RWPE1 (cell line): ENCODE measurements at regions not wholly inside any gene's neighbourhood (a gene's known extent, or its start where the extent isn't known, plus 50 kb on each side); places are given as distances from the start of the nearest gene placed in this dataset.

ENCODE experiments used
- CTCF ChIA-PET: fragments of 350-600 bp; sonication (Branson Sonifier 250); formaldehyde crosslinking; extraction: SDS; loops from one replicate; lab custom pipeline; 2021; lab: Yijun Ruan, JAX
- POLR2A ChIA-PET: fragments of 400-600 bp; formaldehyde crosslinking; extraction: SDS; loops from one replicate; lab custom pipeline; 2020; ENCODE audit warnings: antibody characterized with exemption; ENCODE audit not compliant: low non-redundant PET; lab: Yijun Ruan, JAX
- DNase-seq: peaks from one replicate; pipeline ENCODE4 v3.0.0; 2012; ENCODE audit warnings: low spot score
- H3K27ac ChIP-seq: fragments of 450-650 bp; 2 replicates; pipeline ENCODE4 v1.5.1; 2017
- CTCF ChIP-seq: fragments of 450-650 bp; conservative IDR thresholded peaks from 2 replicates; pipeline ENCODE4 v1.5.1; 2017; ENCODE audit warnings: low read depth, mild to moderate bottlenecking

- ChIA-PET POLR2A (no interaction called here), CTCF (interaction anchor here (0.6 to 0.7 kb wide), 2 partner anchors 219 to 247 kb away, joined by 3 read pairs; no protein-coding TSS in a partner anchor)
- no peak overlapping the region for H3K27ac ChIP-seq
- no peak for TF ChIP-seq CTCF
- no peak for DNase-seq
Observed at GRCh38 chr4:66640233-66640990, 904.9 kb downstream of the CENPC start.

- POLR2A ChIA-PET = no interaction called here
- H3K27ac ChIP-seq = no peak overlapping the region
- DNase-seq = no peak
- TF ChIP-seq CTCF = no peak
- CTCF ChIA-PET = no interaction called here
Observed at GRCh38 chr4:66639361-66639760, 905.9 kb downstream of the CENPC start.

GRCh38 chr4:66636349-66636748 lies 909.0 kb downstream of the CENPC start:
- H3K27ac ChIP-seq = no peak overlapping the region
- ChIA-PET CTCF (no interaction called here), POLR2A (no interaction called here)
- DNase-seq = no peak
- TF ChIP-seq CTCF = no peak

GRCh38 chr4:66633477-66633876 lies 911.8 kb downstream of the CENPC start:
- no peak for DNase-seq
- TF ChIP-seq CTCF = no peak
- H3K27ac ChIP-seq = no peak overlapping the region
- POLR2A ChIA-PET = no interaction called here
- CTCF ChIA-PET = no interaction called here

- ChIA-PET CTCF (no interaction called here), POLR2A (no interaction called here)
- DNase-seq = no peak
- TF ChIP-seq CTCF = no peak
- no peak overlapping the region for H3K27ac ChIP-seq
Observed at GRCh38 chr4:66629927-66630326, 915.4 kb downstream of the CENPC start.

- no peak for DNase-seq
- POLR2A ChIA-PET = no interaction called here
- H3K27ac ChIP-seq = no peak overlapping the region
- CTCF ChIA-PET = no interaction called here
- TF ChIP-seq CTCF = no peak
Observed at GRCh38 chr4:66628146-66628545, 917.2 kb downstream of the CENPC start.
